Kidney (tissue), 13 donors: ENCODE measurements at regions not wholly inside any gene's neighbourhood (a gene's known extent, or its start where the extent isn't known, plus 50 kb on each side); places are given as distances from the start of the nearest gene placed in this dataset.

Experiments
- DNase-seq, 5 donors: peaks; one replicate each; pipeline ENCODE4 v3.0.0-alpha.2; 2013 to 2020
- FAIRE-seq: peaks from 2 replicates; lab custom pipeline; 2012; peaks lifted over from hg19 to GRCh38; lab: Jason Lieb, UNC
- H3K27ac ChIP-seq, 2 donors: one replicate each; pipeline ENCODE4 v1.7.0; 2013; ENCODE audit warnings: low read depth in 2 of 2, low read length in 2 of 2, inconsistent platforms in 1 of 2
- H3K27me3 ChIP-seq: one replicate; pipeline ENCODE4 v1.7.1; 2013; ENCODE audit warnings: low read length, inconsistent platforms; ENCODE audit not compliant: control insufficient read depth, insufficient read depth
- H3K36me3 ChIP-seq, 3 donors: one replicate each; pipeline versions ENCODE4 v1.7.0 to v1.7.1; 2013; ENCODE audit warnings: low read length in 3 of 3, control low read depth in 1 of 3, inconsistent platforms in 1 of 3; ENCODE audit not compliant: insufficient read depth in 3 of 3, control insufficient read depth in 2 of 3
- H3K4me1 ChIP-seq, 3 donors: one replicate each; pipeline versions ENCODE4 v1.7.0 to v1.7.1; 2013; ENCODE audit warnings: low read length in 3 of 3, inconsistent platforms in 1 of 3, low read depth in 1 of 3; ENCODE audit not compliant: control insufficient read depth in 2 of 3, insufficient read depth in 2 of 3
- H3K4me3 ChIP-seq, 3 donors: one replicate each; pipeline versions ENCODE4 v1.7.0 to v1.8.1; 2013; ENCODE audit warnings: low read length in 3 of 3, control low read depth in 1 of 3, inconsistent platforms in 1 of 3
- H3K9ac ChIP-seq, 3 donors: one replicate each; pipeline versions ENCODE4 v1.7.0 to v1.7.1; 2013; ENCODE audit warnings: low read length in 3 of 3, control low read depth in 1 of 3, inconsistent platforms in 1 of 3
- H3K9me3 ChIP-seq, 3 donors: one replicate each; pipeline versions ENCODE4 v1.7.0 to v1.7.1; 2013; ENCODE audit warnings: low read length in 3 of 3, control low read depth in 1 of 3, inconsistent platforms in 1 of 3; ENCODE audit not compliant: control insufficient read depth in 2 of 3, insufficient read depth in 1 of 3
- intact Hi-C: fragments of 100-400 bp; cut with DNase I; formaldehyde crosslinking; loops from one replicate; pipeline ENCODE4 v1.11.1; 2022
- TF ChIP-seq, protein P1 (sequence below): IDR thresholded peaks from 3 replicates; pipeline ENCODE4 v1.5.1; 2012; ENCODE audit warnings: mild to moderate bottlenecking, moderate library complexity, borderline replicate concordance; ENCODE audit not compliant: insufficient read depth; ENCODE audit errors: extremely low read depth
- donor health status: control.
- donor health status: control.
- donor health status: control.
- donor health status: control.
- donor health status: control.
- donor health status: DM: yes; HTN: yes; CAD: no.
- donor health status: Normal renal cell carcinoma (clear cell type).

DNA sequence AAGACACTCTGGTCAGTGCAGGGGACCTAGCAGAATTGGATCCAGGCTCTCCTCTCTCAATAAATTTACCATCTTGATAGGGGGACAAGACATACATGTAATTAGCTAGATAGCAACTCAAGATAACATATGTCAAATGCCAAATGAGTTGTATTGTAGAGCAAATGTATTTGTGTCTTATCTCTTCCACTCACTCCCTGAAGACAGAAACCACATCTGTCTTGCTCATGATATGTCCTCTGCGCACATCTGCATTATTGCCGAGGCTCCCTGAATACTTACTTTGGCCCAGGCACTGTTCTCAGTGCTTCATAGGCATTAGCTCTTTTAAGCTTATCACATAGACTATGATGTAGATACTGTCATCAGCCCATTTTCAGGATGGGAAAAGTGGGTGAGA is 122.9 kb upstream of the GATA6 start:
- no peak for DNase-seq
- no peaks in the 10 kb centered on the region for H3K4me1 ChIP-seq
- TF ChIP-seq, protein P1, sequence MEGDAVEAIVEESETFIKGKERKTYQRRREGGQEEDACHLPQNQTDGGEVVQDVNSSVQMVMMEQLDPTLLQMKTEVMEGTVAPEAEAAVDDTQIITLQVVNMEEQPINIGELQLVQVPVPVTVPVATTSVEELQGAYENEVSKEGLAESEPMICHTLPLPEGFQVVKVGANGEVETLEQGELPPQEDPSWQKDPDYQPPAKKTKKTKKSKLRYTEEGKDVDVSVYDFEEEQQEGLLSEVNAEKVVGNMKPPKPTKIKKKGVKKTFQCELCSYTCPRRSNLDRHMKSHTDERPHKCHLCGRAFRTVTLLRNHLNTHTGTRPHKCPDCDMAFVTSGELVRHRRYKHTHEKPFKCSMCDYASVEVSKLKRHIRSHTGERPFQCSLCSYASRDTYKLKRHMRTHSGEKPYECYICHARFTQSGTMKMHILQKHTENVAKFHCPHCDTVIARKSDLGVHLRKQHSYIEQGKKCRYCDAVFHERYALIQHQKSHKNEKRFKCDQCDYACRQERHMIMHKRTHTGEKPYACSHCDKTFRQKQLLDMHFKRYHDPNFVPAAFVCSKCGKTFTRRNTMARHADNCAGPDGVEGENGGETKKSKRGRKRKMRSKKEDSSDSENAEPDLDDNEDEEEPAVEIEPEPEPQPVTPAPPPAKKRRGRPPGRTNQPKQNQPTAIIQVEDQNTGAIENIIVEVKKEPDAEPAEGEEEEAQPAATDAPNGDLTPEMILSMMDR, result no peak
- intact Hi-C loops, result no loop called here
- no peaks in the 10 kb centered on the region for H3K27me3 ChIP-seq
- H3K36me3 ChIP-seq, result no peaks in the 10 kb centered on the region
- H3K9ac ChIP-seq, result no peak overlapping the region
- H3K27ac ChIP-seq, result no peak overlapping the region
- no peak for FAIRE-seq
- H3K4me3 ChIP-seq, result no peak overlapping the region
- H3K9me3 ChIP-seq, result no peaks in the 10 kb centered on the region

DNA sequence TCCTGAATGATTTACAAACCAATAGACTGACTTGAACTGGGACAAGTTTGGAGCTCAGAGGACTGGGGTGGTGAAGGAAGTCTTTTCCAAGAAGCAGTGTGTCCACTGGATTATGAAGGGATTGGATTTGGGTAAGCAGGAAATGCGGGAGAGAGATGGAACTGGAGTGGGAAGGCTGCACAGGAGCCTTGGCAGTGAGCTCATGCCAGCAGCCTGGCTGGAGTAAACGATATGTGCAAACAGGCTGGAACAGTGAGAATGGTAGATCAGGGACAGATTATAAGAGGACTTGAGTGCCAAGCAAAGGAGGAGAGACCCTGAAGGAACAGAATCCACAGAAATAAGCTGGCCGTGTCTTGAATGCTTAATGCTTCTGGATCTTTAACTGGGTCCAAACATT is 121.9 kb upstream of the GATA6 start:
- H3K4me3 ChIP-seq, result no peak overlapping the region
- H3K4me1 ChIP-seq, result no peaks in the 10 kb centered on the region
- FAIRE-seq (no peak), DNase-seq (no peak)
- no peaks in the 10 kb centered on the region for H3K27me3 ChIP-seq
- H3K27ac ChIP-seq, result no peak overlapping the region
- H3K9ac ChIP-seq, result no peak overlapping the region
- no peaks in the 10 kb centered on the region for H3K9me3 ChIP-seq
- H3K36me3 ChIP-seq, result no peaks in the 10 kb centered on the region
- intact Hi-C loops, result no loop called here
- TF ChIP-seq, protein P1, result no peak

DNA sequence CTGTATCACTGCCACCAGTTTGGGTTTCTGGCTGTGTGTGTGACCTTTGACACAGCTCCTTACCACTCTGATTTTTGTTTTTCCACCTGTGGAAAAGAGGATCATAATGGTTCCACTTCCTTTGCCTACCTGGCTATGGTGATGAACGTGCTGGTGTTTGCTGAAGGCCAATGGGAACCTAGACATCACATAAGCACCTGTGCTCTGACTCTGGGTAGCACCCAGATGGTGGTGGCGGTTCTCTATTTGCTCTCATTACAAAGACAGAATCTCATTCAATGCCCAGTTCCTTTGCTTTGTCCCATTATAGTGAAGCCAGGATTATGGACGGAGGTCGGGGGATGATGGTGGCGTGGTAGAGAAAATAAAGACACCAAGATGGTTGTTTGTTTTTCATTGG is 121.2 kb upstream of the GATA6 start:
- no peaks in the 10 kb centered on the region for H3K4me1 ChIP-seq
- intact Hi-C loops, result no loop called here
- H3K27ac ChIP-seq, result no peak overlapping the region
- TF ChIP-seq, protein P1, result no peak
- H3K4me3 ChIP-seq, result no peak overlapping the region
- no peaks in the 10 kb centered on the region for H3K27me3 ChIP-seq
- H3K9ac ChIP-seq, result no peak overlapping the region
- H3K36me3 ChIP-seq, result no peaks in the 10 kb centered on the region
- DNase-seq (no peak), FAIRE-seq (no peak)
- H3K9me3 ChIP-seq, result no peaks in the 10 kb centered on the region

DNA sequence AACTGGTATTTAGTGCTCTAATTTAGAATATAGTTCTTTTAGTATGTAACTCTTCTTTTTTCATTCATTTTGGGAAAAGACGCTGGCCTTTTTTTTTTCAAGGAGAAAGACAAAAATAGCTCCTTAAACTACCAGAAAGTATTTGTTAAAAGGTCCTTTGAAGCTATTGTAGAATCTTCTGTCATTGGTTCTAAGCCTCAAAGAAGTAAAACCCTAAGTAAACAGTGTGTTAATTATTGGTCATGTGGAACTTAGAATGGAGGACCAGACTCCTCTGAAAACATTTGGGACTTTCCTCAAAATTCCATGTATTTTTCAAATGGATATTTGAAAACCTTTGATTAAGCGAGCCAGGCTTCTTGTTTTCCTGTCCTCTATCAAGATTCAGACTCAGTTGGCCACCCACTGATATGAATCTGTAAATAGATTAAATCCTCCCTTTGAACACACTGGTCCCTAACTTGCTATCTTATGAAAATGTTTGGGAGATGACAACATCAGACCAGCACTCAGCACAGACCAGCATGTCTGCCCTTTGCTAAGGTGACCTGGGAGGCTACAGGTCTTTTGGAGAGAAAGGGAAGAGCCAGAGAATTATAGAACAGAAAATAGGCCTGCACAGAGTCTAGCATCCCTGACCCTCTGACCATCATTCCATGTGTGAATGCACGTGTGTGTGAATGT is 120.3 kb upstream of the GATA6 start:
- FAIRE-seq, result no peak
- TF ChIP-seq, protein P1, result no peak
- intact Hi-C loops, result no loop called here

More for the DNA sequence above, 120.3 kb upstream of the GATA6 start:
- Histone ChIP-seq H3K9ac (no peak overlapping the region), H3K27ac (no peak overlapping the region), H3K36me3 (no peaks in the 10 kb centered on the region), H3K4me3 (no peak overlapping the region), H3K9me3 (no peaks in the 10 kb centered on the region), H3K4me1 (no peaks in the 10 kb centered on the region), H3K27me3 (no peaks in the 10 kb centered on the region)
- no peak for DNase-seq
